T-helper 1 cell treated with Interleukin-12 subunit alpha and Interleukin-12 subunit beta and Interleukin-4 antibody, amounts not matched to agents 30 μg/mL and 1 μg/mL, for 36 hours (primary cell): ENCODE measurements at regions not wholly inside any gene's neighbourhood (a gene's known extent, or its start where the extent isn't known, plus 50 kb on each side); places are given as distances from the start of the nearest gene placed in this dataset.

Source experiments
- H3K27ac Mint-ChIP-seq: one replicate; pipeline ENCODE4 v1.8.0; 2021; ENCODE audit warnings: mild to moderate bottlenecking, mixed read lengths
- H3K27me3 Mint-ChIP-seq: one replicate; pipeline ENCODE4 v1.8.0; 2021; ENCODE audit warnings: low read depth, mixed read lengths
- H3K36me3 Mint-ChIP-seq: one replicate; pipeline ENCODE4 v1.8.0; 2021; ENCODE audit warnings: low read depth, mixed read lengths
- H3K4me1 Mint-ChIP-seq: one replicate; pipeline ENCODE4 v1.8.0; 2021; ENCODE audit warnings: low read depth, mixed read lengths
- H3K4me3 Mint-ChIP-seq: one replicate; pipeline ENCODE4 v1.8.0; 2021; ENCODE audit warnings: mild to moderate bottlenecking, moderate library complexity, mixed read lengths
- H3K9me3 Mint-ChIP-seq: one replicate; pipeline ENCODE4 v1.8.0; 2021; ENCODE audit warnings: mixed read lengths

DNA sequence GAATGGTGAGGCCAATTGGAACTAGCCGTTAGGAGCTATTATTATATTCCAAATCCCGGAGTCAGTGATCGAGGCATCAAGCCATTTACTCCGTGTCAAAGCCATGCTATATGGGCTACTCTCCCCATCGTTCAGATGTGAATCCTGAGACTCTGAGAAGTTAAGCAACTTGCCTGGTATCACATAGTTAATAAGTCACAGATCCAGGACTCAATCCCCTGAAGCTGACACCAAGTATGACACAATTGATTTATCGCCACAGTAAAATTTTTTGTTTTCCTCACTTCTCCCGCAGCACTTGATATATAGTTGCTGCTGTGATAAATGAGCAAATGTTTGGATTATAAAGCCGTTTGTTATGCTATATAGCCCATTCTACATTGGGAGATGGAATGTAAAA is 50.8 kb upstream of the TSHZ2 start:
- H3K27me3 Mint-ChIP-seq = no peaks in the 10 kb centered on the region
- H3K36me3 Mint-ChIP-seq = no peaks in the 10 kb centered on the region
- H3K9me3 Mint-ChIP-seq = peaks cover 2% of the 10 kb centered on the region
- no peak overlapping the region for H3K4me3 Mint-ChIP-seq
- no peaks in the 10 kb centered on the region for H3K4me1 Mint-ChIP-seq
- H3K27ac Mint-ChIP-seq = no peak overlapping the region

DNA sequence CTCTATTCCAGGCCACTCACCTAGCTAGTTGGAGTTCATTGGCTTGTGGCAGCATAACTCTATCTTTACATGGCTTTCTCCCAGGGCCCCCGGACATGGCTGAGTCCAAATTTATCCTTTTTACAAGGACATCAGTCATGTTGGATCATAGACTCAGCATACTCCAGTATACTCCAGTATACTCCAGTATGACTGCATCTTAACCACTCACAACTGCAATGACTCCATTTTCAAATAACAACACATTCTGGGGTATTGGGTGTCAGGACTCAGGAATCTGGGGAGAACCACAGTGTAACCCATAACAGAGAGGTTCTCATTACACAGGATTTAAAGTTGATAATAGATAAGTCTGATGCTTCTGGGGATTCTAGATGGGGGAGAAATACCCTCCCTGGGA is 53.8 kb upstream of the TSHZ2 start:
- peaks cover 19% of the 10 kb centered on the region for H3K9me3 Mint-ChIP-seq

DNA sequence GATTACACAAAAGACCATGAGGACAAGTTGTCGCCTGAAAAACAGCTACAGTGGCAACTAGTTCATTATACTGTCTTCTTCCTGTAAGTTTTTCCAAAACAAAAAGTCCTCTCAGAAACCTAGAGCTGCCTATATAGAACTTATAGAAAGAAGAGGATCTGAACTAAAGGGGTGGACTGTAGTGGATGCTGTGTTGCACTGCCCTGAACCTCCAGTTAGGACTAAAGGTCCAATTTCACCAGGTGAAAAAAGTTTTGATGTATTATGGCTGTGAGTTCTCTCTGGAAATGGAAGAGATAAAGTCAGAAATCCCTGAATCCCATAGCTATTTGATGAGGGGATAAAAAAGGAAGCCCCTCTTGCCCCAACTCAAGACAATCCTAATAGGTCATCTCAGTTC is 56.6 kb upstream of the TSHZ2 start:
- Mint-ChIP-seq H3K4me3 (no peak overlapping the region), H3K4me1 (no peaks in the 10 kb centered on the region), H3K36me3 (no peaks in the 10 kb centered on the region), H3K27me3 (no peaks in the 10 kb centered on the region), H3K9me3 (peaks cover 19% of the 10 kb centered on the region), H3K27ac (no peak overlapping the region)

More for the DNA sequence above, 53.8 kb upstream of the TSHZ2 start:
- no peak overlapping the region for H3K27ac Mint-ChIP-seq
- H3K4me1 Mint-ChIP-seq = no peaks in the 10 kb centered on the region
- no peak overlapping the region for H3K4me3 Mint-ChIP-seq
- H3K36me3 Mint-ChIP-seq = no peaks in the 10 kb centered on the region
- no peaks in the 10 kb centered on the region for H3K27me3 Mint-ChIP-seq

DNA sequence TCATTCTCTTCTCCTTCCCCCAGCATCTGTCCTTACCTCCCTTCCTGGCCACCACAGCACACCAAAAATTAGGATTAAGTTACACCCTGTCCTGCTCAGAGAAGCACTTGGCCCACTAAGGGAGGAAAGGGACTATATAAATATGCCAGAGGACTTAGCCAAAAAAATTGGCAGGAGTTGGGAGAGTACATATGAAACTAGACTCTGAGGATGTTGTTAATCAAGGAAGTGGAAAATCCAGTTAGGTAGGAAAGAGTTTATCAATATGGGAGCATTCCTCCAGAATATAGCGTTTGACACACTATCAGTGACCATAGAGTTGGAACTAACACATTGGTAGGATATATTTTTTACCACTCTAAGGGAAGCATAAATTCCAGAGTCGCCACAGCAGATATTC is 57.3 kb upstream of the TSHZ2 start:
- Mint-ChIP-seq H3K27me3 (no peaks in the 10 kb centered on the region), H3K4me1 (no peaks in the 10 kb centered on the region), H3K9me3 (peaks cover 19% of the 10 kb centered on the region), H3K36me3 (no peaks in the 10 kb centered on the region), H3K27ac (no peak overlapping the region), H3K4me3 (no peak overlapping the region)

DNA sequence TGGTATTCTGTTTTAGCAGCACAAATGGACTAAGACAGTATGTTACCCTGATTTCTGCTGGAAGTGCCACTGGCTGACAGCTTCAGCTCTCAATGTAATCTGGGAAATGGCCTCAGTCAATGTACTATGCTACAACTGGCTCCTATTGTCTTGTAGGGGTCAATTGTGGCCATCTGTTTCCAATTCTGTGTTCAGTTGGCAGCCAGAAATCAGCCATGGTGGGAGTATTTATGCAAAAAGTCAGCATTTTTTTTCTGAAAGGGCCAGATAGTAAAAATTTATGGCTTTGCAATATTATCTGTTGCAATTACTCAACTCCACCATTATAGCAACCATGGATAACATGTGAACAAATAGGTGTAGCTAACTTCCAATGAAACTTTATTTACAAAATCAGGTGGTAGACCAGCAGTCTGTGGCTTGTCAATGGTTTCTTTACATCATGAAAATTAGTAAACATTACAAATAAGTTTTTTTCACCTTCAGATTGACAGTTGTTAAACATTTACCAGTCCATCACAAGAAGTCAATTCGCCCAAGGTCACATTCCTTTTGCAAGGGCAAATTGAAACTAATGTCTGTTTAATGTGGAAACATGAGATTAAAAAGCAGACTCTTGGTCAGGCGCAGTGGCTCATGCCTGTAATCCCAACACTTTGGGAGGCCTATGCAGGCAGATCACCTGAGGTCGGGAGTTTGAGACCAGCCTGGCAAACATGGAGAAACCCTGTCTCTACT is 58.3 kb upstream of the TSHZ2 start:
- Mint-ChIP-seq H3K27ac (no peak overlapping the region), H3K27me3 (no peaks in the 10 kb centered on the region), H3K4me3 (no peak overlapping the region), H3K36me3 (no peaks in the 10 kb centered on the region), H3K9me3 (peaks cover 19% of the 10 kb centered on the region), H3K4me1 (peaks cover 2% of the 10 kb centered on the region)

DNA sequence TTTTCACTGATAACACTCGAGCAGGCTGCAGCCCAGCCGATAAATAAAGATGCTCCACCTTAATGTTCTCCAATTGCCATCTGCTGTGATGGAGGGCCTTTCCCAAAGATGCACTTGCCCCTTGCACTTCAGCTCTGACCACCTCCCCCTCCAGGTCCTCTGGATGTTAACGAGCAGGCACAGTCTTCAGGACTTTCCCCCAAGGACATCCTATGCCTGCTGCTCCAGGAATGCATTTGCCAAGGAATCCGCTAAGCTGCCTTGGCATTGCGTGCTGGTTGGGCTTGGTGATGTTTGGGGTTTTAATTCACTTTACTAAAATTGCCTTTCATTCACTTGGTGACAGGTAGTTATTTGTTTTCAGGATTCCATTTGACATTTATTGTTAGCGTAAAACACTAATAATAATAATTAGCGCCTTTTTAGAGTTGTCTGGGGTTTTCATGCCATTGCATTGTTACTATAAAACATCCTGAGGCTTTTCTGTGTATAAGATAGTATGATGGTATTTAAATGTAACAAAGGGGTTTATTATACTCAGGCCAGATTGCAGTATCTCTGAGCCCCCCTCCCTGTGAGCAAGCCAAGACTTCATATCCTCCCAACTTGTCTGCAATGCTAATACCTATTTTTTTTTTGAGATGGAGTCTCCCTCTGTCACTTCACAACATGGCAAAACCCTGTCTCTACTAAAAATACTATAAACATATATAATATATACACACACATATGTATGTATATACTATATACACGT is 66.7 kb upstream of the TSHZ2 start:
- Mint-ChIP-seq H3K36me3 (no peaks in the 10 kb centered on the region), H3K4me1 (peaks cover 2% of the 10 kb centered on the region), H3K4me3 (no peak overlapping the region), H3K27ac (no peak overlapping the region), H3K27me3 (peaks cover 11% of the 10 kb centered on the region), H3K9me3 (peaks cover 5% of the 10 kb centered on the region)

DNA sequence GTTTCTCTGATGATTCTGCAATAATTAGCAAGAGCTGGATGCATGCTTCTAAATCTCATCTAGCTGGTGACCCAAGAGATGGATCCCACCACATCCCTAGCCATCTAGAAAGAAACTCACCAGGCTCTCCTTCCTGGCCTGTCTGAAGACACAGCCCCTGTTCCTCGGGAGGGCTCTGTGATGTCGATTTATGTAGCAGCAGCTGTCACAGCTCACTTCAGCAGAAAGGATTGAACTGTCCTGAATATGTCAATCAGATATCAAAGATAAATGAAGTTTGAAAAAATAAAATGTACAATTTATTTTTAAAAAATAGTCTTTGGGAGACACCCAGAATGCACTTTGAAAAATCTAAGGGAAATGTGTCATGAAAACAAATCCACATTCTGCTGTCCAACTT is 67.3 kb upstream of the TSHZ2 start:
- Mint-ChIP-seq H3K9me3 (peaks cover 5% of the 10 kb centered on the region), H3K36me3 (no peaks in the 10 kb centered on the region), H3K27me3 (peaks cover 14% of the 10 kb centered on the region), H3K27ac (no peak overlapping the region), H3K4me3 (no peak overlapping the region), H3K4me1 (peaks cover 2% of the 10 kb centered on the region)

DNA sequence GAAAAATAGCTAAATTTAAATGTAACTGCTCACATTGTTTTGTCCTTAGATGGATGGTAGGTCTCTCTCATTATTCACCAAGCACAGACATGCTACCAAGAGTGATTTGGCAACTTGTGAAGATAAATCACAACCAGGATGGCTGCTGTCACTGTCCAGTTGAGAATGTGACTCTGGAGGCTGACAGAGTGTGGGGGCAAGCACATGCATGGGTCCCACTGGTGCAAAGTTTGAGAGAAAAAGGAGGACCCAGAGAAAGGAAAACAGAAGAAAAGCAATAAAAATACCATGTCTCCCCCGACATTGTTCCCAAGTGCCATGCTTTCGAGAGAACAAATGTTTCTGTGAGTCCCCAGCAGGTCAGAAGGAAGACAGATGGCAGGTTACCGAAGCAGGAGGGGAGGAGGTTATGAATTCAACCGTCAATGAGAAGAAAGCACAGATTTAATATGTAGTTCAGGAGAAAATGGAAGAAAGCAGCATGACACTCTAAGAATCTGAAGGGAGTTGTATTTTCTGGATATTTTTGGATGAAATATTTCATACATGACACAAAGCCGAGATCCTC is 73.0 kb upstream of the TSHZ2 start:
- Mint-ChIP-seq H3K4me3 (no peak overlapping the region), H3K4me1 (peaks cover 4% of the 10 kb centered on the region)

DNA sequence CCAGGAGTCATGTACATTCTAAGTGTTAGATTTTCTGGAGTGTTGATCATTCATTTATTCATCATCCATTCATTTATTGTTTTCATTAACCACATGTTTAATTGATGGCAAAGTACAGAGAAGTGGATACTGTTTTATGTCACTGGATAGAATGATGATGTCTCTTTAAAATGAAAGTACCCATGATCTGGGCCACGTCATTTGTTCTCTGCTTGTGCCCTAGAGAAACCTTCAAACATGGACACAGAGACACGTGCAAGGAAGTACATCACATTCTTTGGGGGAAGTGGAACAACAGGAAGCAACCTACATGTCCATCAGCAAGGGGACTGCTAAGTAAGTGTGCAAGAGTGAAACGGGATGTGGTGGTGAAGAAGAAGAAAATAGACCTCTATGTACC is 75.8 kb upstream of the TSHZ2 start:
- Mint-ChIP-seq H3K27me3 (peaks cover 12% of the 10 kb centered on the region), H3K4me3 (no peak overlapping the region), H3K36me3 (peaks cover 2% of the 10 kb centered on the region), H3K27ac (no peak overlapping the region), H3K4me1 (peaks cover 4% of the 10 kb centered on the region), H3K9me3 (peaks cover 5% of the 10 kb centered on the region)

More for the DNA sequence above, 73.0 kb upstream of the TSHZ2 start:
- Mint-ChIP-seq H3K36me3 (peaks cover 2% of the 10 kb centered on the region), H3K9me3 (peaks cover 10% of the 10 kb centered on the region), H3K27me3 (peaks cover 17% of the 10 kb centered on the region), H3K27ac (no peak overlapping the region)

DNA sequence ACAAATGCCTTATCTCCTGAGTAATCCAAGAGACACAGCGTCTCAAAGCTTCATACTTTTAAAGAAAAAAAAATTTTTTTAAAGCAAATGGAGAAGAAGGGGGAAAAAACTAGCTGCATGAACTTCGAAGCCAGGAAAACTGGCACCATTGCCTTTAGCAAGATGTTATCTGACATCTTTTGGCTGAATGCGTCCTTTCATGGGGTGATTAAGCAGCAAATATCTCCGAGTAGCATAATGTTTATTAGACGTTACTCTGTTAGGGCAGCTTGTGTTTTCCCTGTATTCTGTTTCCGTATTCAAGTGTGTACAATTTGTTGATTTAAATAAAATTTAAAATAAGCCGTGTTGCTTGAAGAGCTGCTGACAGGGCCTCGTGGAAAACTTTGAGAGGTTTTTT is 76.5 kb upstream of the TSHZ2 start:
- Mint-ChIP-seq H3K27me3 (peaks cover 12% of the 10 kb centered on the region), H3K4me3 (no peak overlapping the region)

DNA sequence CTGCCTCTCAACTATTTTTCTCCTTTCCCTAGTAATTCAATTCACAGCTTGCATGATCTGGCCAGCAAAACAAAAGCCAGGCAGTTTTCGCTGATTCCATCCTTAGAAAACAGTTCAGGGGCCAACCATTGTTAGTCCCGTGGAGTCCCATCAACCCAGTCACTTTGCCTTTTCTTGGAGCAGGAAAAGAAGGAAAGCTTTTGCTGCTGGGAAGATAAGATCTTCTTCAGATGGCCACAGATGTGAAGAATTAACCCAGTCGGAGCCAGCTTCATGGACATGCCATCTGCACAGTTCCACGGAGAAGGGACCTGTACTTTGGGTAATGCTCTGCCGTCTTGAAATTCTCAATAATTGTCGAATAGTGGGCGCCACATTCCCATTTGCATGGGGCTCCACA is 76.9 kb upstream of the TSHZ2 start:
- Mint-ChIP-seq H3K27ac (no peak overlapping the region), H3K27me3 (peaks cover 11% of the 10 kb centered on the region), H3K4me3 (no peak overlapping the region), H3K36me3 (peaks cover 2% of the 10 kb centered on the region), H3K9me3 (peaks cover 9% of the 10 kb centered on the region), H3K4me1 (peaks cover 4% of the 10 kb centered on the region)

More for the DNA sequence above, 76.5 kb upstream of the TSHZ2 start:
- peaks cover 4% of the 10 kb centered on the region for H3K4me1 Mint-ChIP-seq
- H3K36me3 Mint-ChIP-seq = peaks cover 2% of the 10 kb centered on the region
- peaks cover 9% of the 10 kb centered on the region for H3K9me3 Mint-ChIP-seq
- no peak overlapping the region for H3K27ac Mint-ChIP-seq

DNA sequence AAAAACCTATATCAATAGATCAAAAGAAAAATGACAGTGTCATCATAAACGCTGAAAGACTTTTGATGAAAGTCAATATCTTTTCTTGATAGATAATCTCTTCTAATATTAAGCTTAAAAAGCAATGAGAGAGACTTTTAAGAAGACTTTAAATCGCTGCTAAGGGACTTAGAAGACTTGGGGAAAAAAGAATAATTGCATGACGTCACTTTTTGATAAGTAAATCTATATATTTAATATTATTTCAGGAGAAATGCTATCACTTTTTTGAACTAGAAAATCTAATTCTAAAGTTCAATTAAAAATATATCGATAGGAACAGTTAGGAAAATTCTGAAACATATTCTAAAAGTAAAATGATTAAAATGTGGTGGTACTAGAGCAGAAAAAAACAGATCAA is 78.7 kb upstream of the TSHZ2 start:
- Mint-ChIP-seq H3K4me1 (peaks cover 4% of the 10 kb centered on the region), H3K4me3 (no peak overlapping the region), H3K36me3 (peaks cover 2% of the 10 kb centered on the region), H3K27me3 (peaks cover 5% of the 10 kb centered on the region), H3K9me3 (peaks cover 9% of the 10 kb centered on the region), H3K27ac (no peak overlapping the region)

DNA sequence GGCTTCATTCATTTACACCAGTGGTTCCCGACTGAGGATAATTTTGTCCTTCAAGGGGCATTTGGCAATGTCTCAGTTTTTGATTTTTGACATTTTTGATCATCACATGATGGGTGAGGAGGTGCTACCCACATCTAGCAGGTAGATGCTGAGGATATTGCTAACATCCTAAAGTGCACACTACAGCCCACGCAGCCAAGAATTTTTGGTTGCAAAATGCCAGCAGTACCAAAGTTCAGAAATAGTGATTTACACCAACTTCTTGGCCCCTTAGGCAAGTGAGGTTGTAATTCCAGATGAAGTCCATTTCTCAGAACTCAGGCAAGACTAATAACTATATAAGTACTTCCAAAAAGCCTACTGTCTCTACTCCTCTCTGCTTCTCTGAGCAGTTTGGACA is 80.1 kb upstream of the TSHZ2 start:
- H3K9me3 Mint-ChIP-seq = peaks cover 11% of the 10 kb centered on the region
- peaks cover 2% of the 10 kb centered on the region for H3K36me3 Mint-ChIP-seq
- no peak overlapping the region for H3K27ac Mint-ChIP-seq
- H3K4me3 Mint-ChIP-seq = no peak overlapping the region
- H3K4me1 Mint-ChIP-seq = peaks cover 4% of the 10 kb centered on the region
- H3K27me3 Mint-ChIP-seq = peaks cover 5% of the 10 kb centered on the region

DNA sequence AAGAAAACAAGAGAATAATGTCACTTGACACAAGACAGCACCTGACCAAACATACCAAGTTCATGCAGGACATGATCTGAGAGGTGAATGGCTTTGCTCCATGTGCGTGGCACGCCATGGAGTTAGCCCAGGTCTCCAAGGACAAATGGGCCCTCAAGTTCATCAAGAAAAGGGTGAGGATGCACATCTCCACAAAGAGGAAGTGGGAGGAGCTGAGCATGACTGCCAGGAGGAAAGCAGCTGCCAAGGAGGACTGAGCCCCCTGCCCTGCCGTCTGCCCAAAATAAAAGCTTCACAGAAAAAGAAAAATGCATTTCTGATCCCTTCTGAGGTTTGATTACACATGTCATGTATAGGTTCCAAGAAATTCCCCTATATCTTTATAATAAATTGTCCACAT is 82.0 kb upstream of the TSHZ2 start:
- no peaks in the 10 kb centered on the region for H3K4me1 Mint-ChIP-seq
- H3K9me3 Mint-ChIP-seq = peaks cover 8% of the 10 kb centered on the region
- peaks cover 2% of the 10 kb centered on the region for H3K36me3 Mint-ChIP-seq
- no peak overlapping the region for H3K27ac Mint-ChIP-seq
- no peak overlapping the region for H3K4me3 Mint-ChIP-seq
- peaks cover 5% of the 10 kb centered on the region for H3K27me3 Mint-ChIP-seq

DNA sequence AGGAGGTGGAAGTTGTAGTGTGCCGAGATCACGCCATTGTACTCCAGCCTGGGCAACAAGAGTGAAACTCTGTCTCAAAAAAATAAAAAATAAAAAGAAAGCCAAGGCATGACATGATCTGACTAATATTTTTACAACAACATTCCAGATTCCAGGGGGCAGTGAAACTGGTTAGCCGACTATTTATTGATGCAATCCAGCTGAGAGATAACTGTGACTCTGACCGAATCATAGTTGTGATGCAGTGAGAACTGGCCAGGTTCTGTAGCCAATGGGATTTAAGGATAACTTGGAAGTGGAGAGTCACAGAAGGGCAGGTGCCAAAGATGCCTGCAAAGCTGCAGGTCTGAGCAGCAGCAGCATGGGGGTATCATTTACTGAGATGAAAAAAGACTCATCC is 82.9 kb upstream of the TSHZ2 start:
- Mint-ChIP-seq H3K27me3 (peaks cover 7% of the 10 kb centered on the region), H3K4me1 (no peaks in the 10 kb centered on the region), H3K27ac (no peak overlapping the region), H3K4me3 (no peak overlapping the region), H3K9me3 (peaks cover 8% of the 10 kb centered on the region), H3K36me3 (no peaks in the 10 kb centered on the region)
